ENCODE measurements at regions not wholly inside any gene's neighbourhood (a gene's known extent, or its start where the extent isn't known, plus 50 kb on each side); places are given as distances from the start of the nearest gene placed in this dataset.

GRCh38 chr5:67541875-67542274, 345.3 kb upstream of the CD180 start:
- Histone ChIP-seq H3K27me3 (replicated peaks in 1 of 4; ENCODE audit: control extremely low read depth in 1 of 4, control insufficient read depth in 3 of 4, insufficient read depth in 4 of 4, low read length in 3 of 4) (no peaks in the 10 kb centered on the region), H3K9ac (ENCODE audit: low read length) (no peak overlapping the region), H3K4me3 (ENCODE audit: control extremely low read depth in 1 of 5, extremely low read depth in 1 of 5, insufficient read depth in 1 of 5, low read depth in 2 of 5, low read length in 4 of 5) (no peak overlapping the region), H3K4me1 (ENCODE audit: control insufficient read depth in 2 of 2, insufficient read depth in 2 of 2, low read length in 2 of 2) (peaks cover 19 to 20% of the 10 kb centered on the region in 2 donors), H2AFZ (ENCODE audit: insufficient read depth, low read depth, low read length, poor library complexity, severe bottlenecking) (no peak overlapping the region), H4K20me1 (ENCODE audit: control insufficient read depth, insufficient read depth, low read length, poor library complexity, severe bottlenecking) (no peaks in the 10 kb centered on the region), H3K9me3 (ENCODE audit: control extremely low read depth in 1 of 3, control insufficient read depth in 2 of 3, insufficient read depth in 1 of 3, low read length in 2 of 3) (peaks cover 0 to 11% (median 0%) of the 10 kb centered on the region in 3 donors), H3K27ac (ENCODE audit: low read length in 2 of 2) (no peak overlapping the region), H3K79me2 (ENCODE audit: control insufficient read depth, insufficient read depth, low read length) (no peaks in the 10 kb centered on the region), H3K36me3 (replicated peaks in 1 of 2; ENCODE audit: control extremely low read depth in 1 of 2, control insufficient read depth in 1 of 2, extremely low read depth in 1 of 2, insufficient read depth in 2 of 2, low read length in 1 of 2) (no peaks in the 10 kb centered on the region), H3K4me2 (replicated peaks; ENCODE audit: low read depth, low read length, poor library complexity, severe bottlenecking) (no peak overlapping the region)
- peaks cover 13% of the 10 kb centered on the region for H3K4me1 Mint-ChIP-seq
- no peaks in the 10 kb centered on the region for H3K27me3 Mint-ChIP-seq
- no peak overlapping the region for H3K27ac Mint-ChIP-seq
- POLR2A ChIA-PET = no interaction called here
- TF ChIP-seq EZH2 (IDR thresholded peaks at IDR 0.05; ENCODE audit: borderline replicate concordance, insufficient read depth, low read depth, low read length, poor library complexity, severe bottlenecking) (no peak), CTCF (IDR thresholded peaks at IDR 0.05) (no peak)
- no peak overlapping the region for H3K4me3 Mint-ChIP-seq
- intact Hi-C loops (cut with micrococcal nuclease) = no loop called here
- no peaks in the 10 kb centered on the region for H3K9me3 Mint-ChIP-seq (ENCODE audit: insufficient read depth)
- DNase-seq (no peak), ATAC-seq (ENCODE audit: low read depth) (no peak)
- WGBS (ENCODE audit: insufficient coverage) = no CpG with 5 or more reads among the region's 1 CpG
- CTCF ChIA-PET = no interaction called here

- H3K27ac ChIP-seq (ENCODE audit: low read length in 2 of 2) = no peak overlapping the region
- Mint-ChIP-seq H3K4me3 (no peak overlapping the region), H3K4me1 (peaks cover 5% of the 10 kb centered on the region), H3K9me3 (ENCODE audit: insufficient read depth) (no peaks in the 10 kb centered on the region), H3K27me3 (no peaks in the 10 kb centered on the region), H3K27ac (no peak overlapping the region)
- ChIA-PET POLR2A (no interaction called here), CTCF (no interaction called here)
- TF ChIP-seq CTCF (IDR thresholded peaks at IDR 0.05) = no peak
- TF ChIP-seq EZH2 (IDR thresholded peaks at IDR 0.05; ENCODE audit: borderline replicate concordance, insufficient read depth, low read depth, low read length, poor library complexity, severe bottlenecking) = no peak
- WGBS (ENCODE audit: insufficient coverage) = no CpG with 5 or more reads among the region's 2 CpGs
- no peaks in the 10 kb centered on the region for H4K20me1 ChIP-seq (ENCODE audit: control insufficient read depth, insufficient read depth, low read length, poor library complexity, severe bottlenecking)
- no peaks in the 10 kb centered on the region for H3K27me3 ChIP-seq (replicated peaks in 1 of 4; ENCODE audit: control extremely low read depth in 1 of 4, control insufficient read depth in 3 of 4, insufficient read depth in 4 of 4, low read length in 3 of 4)
- ATAC-seq (ENCODE audit: low read depth) (no peak), DNase-seq (no peak)
- no peaks in the 10 kb centered on the region for H3K36me3 ChIP-seq (replicated peaks in 1 of 2; ENCODE audit: control extremely low read depth in 1 of 2, control insufficient read depth in 1 of 2, extremely low read depth in 1 of 2, insufficient read depth in 2 of 2, low read length in 1 of 2)
- H2AFZ ChIP-seq (ENCODE audit: insufficient read depth, low read depth, low read length, poor library complexity, severe bottlenecking) = no peak overlapping the region
- intact Hi-C loops (cut with micrococcal nuclease) = no loop called here
- H3K4me3 ChIP-seq (ENCODE audit: control extremely low read depth in 1 of 5, extremely low read depth in 1 of 5, insufficient read depth in 1 of 5, low read depth in 2 of 5, low read length in 4 of 5) = no peak overlapping the region
- no peaks in the 10 kb centered on the region for H3K79me2 ChIP-seq (ENCODE audit: control insufficient read depth, insufficient read depth, low read length)
- H3K4me2 ChIP-seq (replicated peaks; ENCODE audit: low read depth, low read length, poor library complexity, severe bottlenecking) = no peak overlapping the region
- H3K9ac ChIP-seq (ENCODE audit: low read length) = no peak overlapping the region
- H3K4me1 ChIP-seq (ENCODE audit: control insufficient read depth in 2 of 2, insufficient read depth in 2 of 2, low read length in 2 of 2) = peaks cover 10 to 11% of the 10 kb centered on the region in 2 donors
- H3K9me3 ChIP-seq (ENCODE audit: control extremely low read depth in 1 of 3, control insufficient read depth in 2 of 3, insufficient read depth in 1 of 3, low read length in 2 of 3) = no peaks in the 10 kb centered on the region
Measured at GRCh38 chr5:67538855-67539506, 342.4 kb upstream of the CD180 start.

Data from B cell (primary cell).